Skeletal muscle satellite cell (primary cell): ENCODE measurements at regions not wholly inside any gene's neighbourhood (a gene's known extent, or its start where the extent isn't known, plus 50 kb on each side); places are given as distances from the start of the nearest gene placed in this dataset.

Source experiments
- H3K27me3 ChIP-seq: 2 replicates; pipeline ENCODE4 v1.7.0; 2013; ENCODE audit warnings: low read length; ENCODE audit not compliant: control insufficient read depth, insufficient read depth
- H3K36me3 ChIP-seq: 2 replicates; pipeline ENCODE4 v1.7.0; 2013; ENCODE audit warnings: mild to moderate bottlenecking, control low read depth, low read length; ENCODE audit not compliant: insufficient read depth
- H3K4me1 ChIP-seq: 2 replicates; pipeline ENCODE4 v1.7.0; 2013; ENCODE audit warnings: low read length; ENCODE audit not compliant: control insufficient read depth, insufficient read depth
- H3K4me2 ChIP-seq: 2 replicates; pipeline ENCODE4 v1.7.0; 2013; ENCODE audit warnings: mild to moderate bottlenecking, low read length
- H3K4me3 ChIP-seq: 2 replicates; pipeline ENCODE4 v1.7.0; 2013; ENCODE audit warnings: low read length
- H3K9ac ChIP-seq: 2 replicates; pipeline ENCODE4 v1.7.0; 2013; ENCODE audit warnings: mild to moderate bottlenecking, low read depth, low read length, moderate library complexity
- H3K9me3 ChIP-seq: replicated peaks from 2 replicates; pipeline ENCODE4 v1.7.0; 2013; ENCODE audit warnings: mild to moderate bottlenecking, control low read depth, low read length

GRCh38 chr2:2743164-2743571 is 412.1 kb upstream of the MYT1L start:
- Histone ChIP-seq H3K27me3 (no peaks in the 10 kb centered on the region), H3K9ac (no peak overlapping the region), H3K4me2 (no peak overlapping the region), H3K4me1 (no peaks in the 10 kb centered on the region), H3K36me3 (no peaks in the 10 kb centered on the region), H3K9me3 (peaks cover 4% of the 10 kb centered on the region), H3K4me3 (no peak overlapping the region)

GRCh38 chr2:2742726-2743125 is 411.7 kb upstream of the MYT1L start:
- H3K4me2 ChIP-seq: no peak overlapping the region
- no peaks in the 10 kb centered on the region for H3K27me3 ChIP-seq
- H3K9ac ChIP-seq: no peak overlapping the region
- no peak overlapping the region for H3K4me3 ChIP-seq
- no peaks in the 10 kb centered on the region for H3K4me1 ChIP-seq
- peaks cover 4% of the 10 kb centered on the region for H3K9me3 ChIP-seq
- H3K36me3 ChIP-seq: no peaks in the 10 kb centered on the region

GRCh38 chr2:2740238-2740775 is 409.2 kb upstream of the MYT1L start:
- Histone ChIP-seq H3K4me1 (no peaks in the 10 kb centered on the region), H3K27me3 (no peaks in the 10 kb centered on the region), H3K36me3 (no peaks in the 10 kb centered on the region), H3K4me3 (no peak overlapping the region), H3K4me2 (no peak overlapping the region), H3K9ac (no peak overlapping the region), H3K9me3 (peaks cover 4% of the 10 kb centered on the region)

GRCh38 chr2:2739231-2739795 is 408.2 kb upstream of the MYT1L start:
- Histone ChIP-seq H3K4me2 (no peak overlapping the region), H3K9ac (no peak overlapping the region), H3K4me1 (no peaks in the 10 kb centered on the region), H3K4me3 (no peak overlapping the region), H3K27me3 (no peaks in the 10 kb centered on the region), H3K36me3 (no peaks in the 10 kb centered on the region), H3K9me3 (peaks cover 4% of the 10 kb centered on the region)

- Histone ChIP-seq H3K4me3 (no peak overlapping the region), H3K9me3 (peaks cover 4% of the 10 kb centered on the region), H3K27me3 (no peaks in the 10 kb centered on the region), H3K4me1 (no peaks in the 10 kb centered on the region), H3K9ac (no peak overlapping the region), H3K4me2 (no peak overlapping the region), H3K36me3 (no peaks in the 10 kb centered on the region)
These were observed 407.6 kb upstream of the MYT1L start for GRCh38 chr2:2738684-2739083.

GRCh38 chr2:2738276-2738675 is 407.2 kb upstream of the MYT1L start:
- H3K9ac ChIP-seq: no peak overlapping the region
- H3K4me1 ChIP-seq: no peaks in the 10 kb centered on the region
- H3K36me3 ChIP-seq: no peaks in the 10 kb centered on the region
- no peaks in the 10 kb centered on the region for H3K27me3 ChIP-seq
- no peak overlapping the region for H3K4me3 ChIP-seq
- H3K9me3 ChIP-seq: peaks cover 4% of the 10 kb centered on the region
- no peak overlapping the region for H3K4me2 ChIP-seq

- Histone ChIP-seq H3K4me3 (no peak overlapping the region), H3K9ac (no peak overlapping the region), H3K4me2 (no peak overlapping the region), H3K4me1 (no peaks in the 10 kb centered on the region), H3K27me3 (no peaks in the 10 kb centered on the region), H3K36me3 (no peaks in the 10 kb centered on the region), H3K9me3 (peaks cover 11% of the 10 kb centered on the region)
These were observed 404.0 kb upstream of the MYT1L start for GRCh38 chr2:2735041-2735440.

GRCh38 chr2:2734308-2734707 is 403.2 kb upstream of the MYT1L start:
- H3K9me3 ChIP-seq: peaks cover 11% of the 10 kb centered on the region
- H3K4me3 ChIP-seq: no peak overlapping the region
- H3K36me3 ChIP-seq: no peaks in the 10 kb centered on the region
- no peak overlapping the region for H3K9ac ChIP-seq
- H3K27me3 ChIP-seq: no peaks in the 10 kb centered on the region
- no peak overlapping the region for H3K4me2 ChIP-seq
- H3K4me1 ChIP-seq: no peaks in the 10 kb centered on the region

- no peak overlapping the region for H3K4me3 ChIP-seq
- no peak overlapping the region for H3K4me2 ChIP-seq
- H3K36me3 ChIP-seq: no peaks in the 10 kb centered on the region
- no peaks in the 10 kb centered on the region for H3K27me3 ChIP-seq
- H3K9ac ChIP-seq: no peak overlapping the region
- H3K9me3 ChIP-seq: peaks cover 12% of the 10 kb centered on the region
- no peaks in the 10 kb centered on the region for H3K4me1 ChIP-seq
These were observed 402.7 kb upstream of the MYT1L start for GRCh38 chr2:2733818-2734217.

- no peaks in the 10 kb centered on the region for H3K36me3 ChIP-seq
- no peak overlapping the region for H3K9ac ChIP-seq
- H3K4me1 ChIP-seq: no peaks in the 10 kb centered on the region
- H3K27me3 ChIP-seq: no peaks in the 10 kb centered on the region
- H3K4me3 ChIP-seq: no peak overlapping the region
- no peak overlapping the region for H3K4me2 ChIP-seq
- peaks cover 17% of the 10 kb centered on the region for H3K9me3 ChIP-seq
These were observed 401.4 kb upstream of the MYT1L start for GRCh38 chr2:2732331-2733119.

- Histone ChIP-seq H3K27me3 (no peaks in the 10 kb centered on the region), H3K4me2 (no peak overlapping the region), H3K9me3 (peaks cover 17% of the 10 kb centered on the region), H3K4me1 (no peaks in the 10 kb centered on the region), H3K36me3 (no peaks in the 10 kb centered on the region), H3K9ac (no peak overlapping the region), H3K4me3 (no peak overlapping the region)
These were observed 400.8 kb upstream of the MYT1L start for GRCh38 chr2:2731816-2732284.
